Activated CD4-positive, CD25-positive, alpha-beta regulatory T cell treated with anti-CD3 and anti-CD28 coated beads, Interleukin-2, amount 50 U/mL, for 16 hours (primary cell): ENCODE measurements at regions not wholly inside any gene's neighbourhood (a gene's known extent, or its start where the extent isn't known, plus 50 kb on each side); places are given as distances from the start of the nearest gene placed in this dataset.

Experiments used
- DNase-seq: peaks from one replicate; pipeline ENCODE4 v3.0.0-alpha.2; 2020; ENCODE audit warnings: low read depth, low spot score

DNA sequence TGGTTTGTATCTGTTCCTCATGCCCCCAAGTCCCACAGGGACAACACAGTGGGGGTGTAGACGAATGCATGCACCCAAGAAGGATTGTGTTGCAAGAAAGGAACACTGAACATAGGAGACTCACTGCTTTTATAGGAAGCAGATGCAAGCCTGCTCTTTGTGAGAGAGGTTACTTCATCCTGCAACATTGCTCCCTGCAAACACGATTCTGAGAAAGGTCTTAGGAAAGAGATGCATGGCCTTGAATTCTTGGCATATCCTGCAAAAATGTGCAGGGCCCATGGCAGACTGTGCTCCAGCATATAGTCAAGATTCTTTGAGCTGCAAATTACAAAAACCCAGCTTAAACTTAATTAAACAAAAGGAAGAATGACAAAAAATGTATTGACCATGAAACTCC is 312.2 kb upstream of the MGAT5 start:
- DNase-seq, result no peak

DNA sequence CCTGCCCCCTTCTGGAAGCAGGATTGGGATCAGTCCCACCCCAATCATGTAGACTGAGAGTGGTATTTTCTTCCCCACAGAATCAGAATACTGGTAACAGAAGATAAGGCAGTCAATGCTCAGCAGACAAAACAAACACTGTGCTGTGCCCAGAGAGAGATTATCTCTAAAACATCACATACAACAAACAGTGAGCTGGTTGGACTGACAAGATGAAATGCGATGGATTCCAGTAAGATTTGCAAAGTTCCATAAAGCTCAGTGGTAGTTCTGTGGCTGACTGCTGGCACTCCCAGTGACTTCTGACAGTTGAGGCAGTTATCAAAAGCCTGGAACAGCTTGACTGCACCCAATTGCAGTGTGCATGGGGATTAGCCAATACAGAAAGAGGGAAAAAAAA is 311.5 kb upstream of the MGAT5 start:
- DNase-seq, result no peak

DNA sequence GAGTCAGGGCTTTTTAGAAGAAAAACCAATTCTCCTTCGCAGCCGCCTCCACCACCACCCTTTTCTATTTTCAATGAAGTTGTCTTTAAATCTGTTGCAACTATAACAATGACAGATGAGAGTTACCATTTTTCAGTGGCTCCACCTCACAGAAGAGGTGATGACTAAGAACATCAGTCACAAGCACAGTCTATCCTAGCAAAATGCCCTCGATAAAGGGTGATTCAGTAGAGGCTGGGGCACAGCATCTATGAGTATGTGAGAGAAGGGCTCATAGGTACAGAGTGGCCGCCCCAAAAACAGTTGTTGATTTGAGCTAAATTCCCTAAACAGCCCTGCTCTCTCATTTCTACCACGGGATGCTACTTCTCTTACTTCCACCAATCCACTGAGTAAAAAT is 310.8 kb upstream of the MGAT5 start:
- DNase-seq, result no peak

DNA sequence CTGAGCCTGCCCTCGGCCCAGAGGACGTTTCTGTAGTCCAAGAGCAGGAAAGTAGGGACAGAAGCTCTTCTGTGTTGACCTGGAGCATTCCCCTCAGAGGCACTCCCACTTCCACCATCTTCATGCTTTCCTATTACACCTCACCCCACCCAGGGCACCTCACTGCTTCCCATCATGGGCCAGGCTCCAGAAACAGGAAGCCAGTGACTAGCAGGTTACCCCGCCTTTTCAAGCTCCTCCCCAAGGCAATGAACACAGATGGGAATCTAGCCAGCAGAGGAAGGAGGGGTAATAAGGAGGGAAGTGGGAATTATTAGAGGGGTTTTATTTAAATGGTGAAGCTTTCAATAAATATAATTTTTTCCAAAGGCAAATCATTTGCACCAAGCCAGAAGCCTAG is 308.8 kb upstream of the MGAT5 start:
- DNase-seq, result no peak

DNA sequence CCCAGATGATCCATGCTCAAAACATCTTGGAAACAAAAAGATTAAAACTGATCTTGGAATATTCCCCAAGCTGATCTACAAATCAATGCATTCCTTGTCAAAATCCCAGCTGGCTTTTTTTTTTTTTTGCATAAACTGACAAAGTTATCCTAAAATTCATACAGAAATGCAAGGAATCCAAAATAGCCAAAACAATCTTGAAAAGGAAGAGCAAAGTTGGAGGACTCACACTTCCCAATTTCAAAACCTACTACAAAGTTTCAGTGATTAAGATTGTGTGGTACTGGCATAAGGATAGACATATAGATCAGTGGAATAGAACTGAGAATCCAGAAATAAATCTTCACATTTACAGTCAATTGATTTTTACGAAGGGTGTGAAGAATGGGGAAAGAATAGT is 306.8 kb upstream of the MGAT5 start:
- DNase-seq, result no peak

DNA sequence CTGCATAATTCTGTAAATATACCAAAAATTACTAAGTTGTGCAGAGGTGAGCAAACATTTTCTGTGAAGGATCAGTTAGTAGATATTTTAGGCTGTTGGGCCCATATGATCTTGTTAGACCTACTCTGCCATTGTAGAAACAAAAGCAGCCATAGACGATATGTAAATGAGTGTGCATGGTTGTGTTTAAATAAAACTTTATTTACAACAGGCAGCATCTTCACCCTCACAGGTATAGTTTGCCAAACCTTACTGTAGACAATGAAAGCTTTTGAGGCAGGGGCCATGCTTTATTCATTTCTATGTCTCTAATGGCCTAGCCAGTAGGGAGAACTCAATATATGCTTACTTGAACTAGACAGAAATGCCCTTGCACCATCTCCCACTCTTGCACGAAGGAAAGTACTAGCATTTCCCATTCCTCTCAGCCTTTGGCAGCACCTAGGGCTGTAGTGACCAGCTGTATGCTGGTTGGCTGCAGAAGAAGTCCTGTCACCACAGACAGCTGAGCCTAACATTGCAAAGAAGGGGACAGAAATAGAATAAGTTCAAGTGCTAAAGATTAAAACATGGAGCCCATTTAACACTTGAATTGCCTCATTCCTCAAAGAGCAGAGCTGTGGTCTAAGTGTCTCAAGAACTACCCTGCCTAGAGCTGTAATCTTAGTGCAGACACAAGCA is 305.1 kb upstream of the MGAT5 start:
- no peak for DNase-seq

DNA sequence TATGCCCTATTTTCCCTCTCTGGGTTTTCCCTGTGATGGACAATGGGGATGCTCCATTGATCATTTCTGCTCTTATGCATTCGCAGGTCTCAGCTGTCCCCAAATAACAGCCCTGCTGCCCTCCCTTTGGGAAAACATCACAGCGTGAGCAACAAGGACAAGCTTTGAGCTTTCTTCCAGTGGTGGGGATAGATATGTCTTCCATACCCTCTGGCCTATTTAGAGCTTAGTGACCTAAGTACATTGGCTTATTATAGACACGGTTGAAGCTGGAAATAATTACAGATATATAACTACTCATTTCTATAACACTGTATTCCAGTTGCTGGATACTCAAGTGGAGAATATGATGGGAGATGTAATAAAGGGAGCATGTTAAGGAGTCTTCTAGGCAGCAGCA is 304.3 kb upstream of the MGAT5 start:
- no peak for DNase-seq

DNA sequence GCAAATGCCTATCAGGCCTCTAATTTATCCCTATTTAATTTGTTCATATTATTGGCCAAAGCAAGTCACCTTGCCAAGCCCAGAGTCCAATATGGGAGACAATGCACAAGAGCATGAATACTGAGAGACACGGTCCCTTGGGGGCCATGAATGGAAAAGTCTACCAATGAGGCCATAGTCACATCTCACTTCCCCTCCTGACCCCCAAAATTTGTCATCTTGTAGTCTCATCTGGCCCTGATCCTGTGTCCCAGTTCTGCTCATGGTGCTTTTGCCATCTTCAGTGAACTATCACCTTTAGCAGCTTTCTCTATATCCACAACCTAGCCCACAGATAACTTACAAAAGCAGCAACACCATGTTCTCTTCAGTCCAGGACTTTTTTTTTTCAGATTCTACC is 302.7 kb upstream of the MGAT5 start:
- DNase-seq, result no peak

DNA sequence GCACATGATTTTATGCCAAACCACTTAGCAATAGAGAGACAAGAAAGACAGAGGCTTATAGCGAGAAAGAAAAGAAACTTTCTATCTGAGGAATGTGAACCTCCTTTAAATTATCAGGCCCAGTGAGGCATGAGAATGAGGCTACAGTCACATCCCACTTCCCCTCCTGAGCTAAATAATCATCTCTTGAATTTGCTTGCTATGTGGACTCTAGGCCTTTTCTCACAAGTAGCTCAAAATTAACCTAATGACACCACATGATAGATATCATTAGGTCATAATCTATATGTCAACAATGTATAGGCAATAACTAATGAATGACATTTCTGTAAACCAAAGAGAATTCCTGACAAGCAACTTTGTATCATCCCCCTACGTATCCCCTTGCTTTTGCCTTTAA is 301.5 kb upstream of the MGAT5 start:
- no peak for DNase-seq

DNA sequence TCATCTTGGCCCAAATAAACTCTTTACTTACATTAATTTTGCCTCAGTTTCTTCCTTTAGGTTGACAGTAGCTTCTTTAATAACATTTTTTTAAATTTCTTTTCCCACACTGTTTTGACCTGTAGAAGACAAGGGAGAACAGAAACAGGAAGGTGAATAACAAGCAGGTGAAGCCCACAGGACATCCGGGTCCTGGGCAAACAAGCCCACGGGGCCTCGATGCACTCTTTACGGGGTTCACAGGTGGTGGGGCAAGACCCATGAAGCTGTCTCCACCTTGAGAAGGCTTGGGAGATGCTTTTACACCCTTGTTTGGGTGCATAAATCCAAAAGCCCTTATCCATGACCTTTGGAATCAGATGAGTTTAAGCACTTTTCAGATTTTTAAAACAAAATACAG is 301.0 kb upstream of the MGAT5 start:
- no peak for DNase-seq

DNA sequence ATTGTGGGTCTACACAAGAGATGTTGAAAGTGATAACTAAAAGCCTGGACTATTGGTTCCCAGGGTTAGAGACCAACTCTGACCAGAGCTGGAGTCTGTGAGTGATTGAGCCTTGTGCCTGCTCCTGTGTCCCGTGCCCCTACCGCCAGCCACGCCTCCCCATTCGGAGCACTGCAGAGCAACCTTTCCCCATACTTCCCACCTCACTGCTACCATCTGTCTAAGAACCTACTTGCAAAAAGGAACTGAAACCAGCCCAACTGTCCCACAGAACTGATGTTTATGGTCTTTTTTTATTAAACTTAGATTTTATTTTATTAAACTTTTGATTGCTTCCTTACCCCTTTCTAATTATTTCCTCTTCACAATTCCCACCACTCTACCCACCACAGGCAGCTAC is 300.3 kb upstream of the MGAT5 start:
- DNase-seq, result no peak

DNA sequence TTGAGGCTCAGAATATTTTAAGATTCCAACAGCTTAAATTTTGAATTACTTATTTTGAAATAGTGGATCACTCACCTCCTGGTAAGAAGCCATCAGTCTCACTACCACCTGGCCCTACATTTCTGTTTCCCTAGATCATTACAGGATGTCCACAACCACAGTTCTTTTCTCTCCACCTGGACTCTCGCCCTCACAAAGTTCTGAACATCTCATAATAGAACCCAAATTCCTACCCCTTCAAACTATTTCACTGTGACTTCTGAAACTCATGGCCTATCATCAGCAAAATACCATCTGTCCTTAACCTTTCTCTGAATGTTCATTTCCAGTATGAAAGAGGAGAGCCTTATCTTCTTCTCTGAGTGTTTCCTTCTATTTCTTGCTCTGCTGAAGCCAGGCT is 299.2 kb upstream of the MGAT5 start:
- no peak for DNase-seq

DNA sequence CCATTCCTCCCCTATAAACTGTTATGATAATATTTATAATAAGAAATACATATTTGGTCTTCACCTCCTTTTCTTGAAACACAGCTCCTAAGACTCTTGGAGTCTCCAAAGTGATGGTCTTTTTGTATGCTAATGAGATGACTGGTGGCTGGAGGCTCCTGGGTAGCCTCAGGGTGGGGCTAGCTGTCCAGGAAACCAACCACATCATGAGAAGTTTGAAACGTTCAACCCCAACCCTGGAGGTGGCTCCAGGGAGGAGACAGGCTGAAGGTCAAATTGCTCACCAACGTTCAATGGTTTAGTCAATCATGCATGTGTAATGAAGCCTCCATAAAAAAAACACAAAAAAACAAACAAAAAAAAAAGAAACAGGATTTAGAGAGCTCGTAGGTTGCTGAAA is 298.7 kb upstream of the MGAT5 start:
- no peak for DNase-seq

DNA sequence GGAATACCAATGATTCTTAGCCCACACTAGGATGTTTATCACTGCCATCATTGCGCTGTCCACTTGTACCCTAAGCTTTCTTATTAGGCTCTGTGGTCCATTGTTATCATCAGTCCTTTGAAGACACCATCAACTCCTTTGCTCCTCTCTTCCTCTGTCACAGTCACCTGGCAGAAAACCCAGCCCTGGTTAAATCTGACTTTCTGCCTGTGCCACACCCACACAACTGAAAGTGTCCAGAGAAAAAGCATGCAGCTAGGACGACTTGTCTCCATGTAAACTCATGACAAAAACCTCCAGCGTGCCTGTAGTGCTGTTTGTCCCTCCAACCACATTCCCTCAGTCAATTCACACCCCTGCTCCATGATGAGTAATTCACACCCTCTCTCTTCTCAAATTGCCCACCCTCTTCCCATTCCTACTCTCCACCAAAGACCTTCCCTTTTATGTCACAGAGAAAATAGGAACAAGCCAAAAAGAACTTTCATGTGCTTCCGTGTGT is 297.4 kb upstream of the MGAT5 start:
- no peak for DNase-seq

DNA sequence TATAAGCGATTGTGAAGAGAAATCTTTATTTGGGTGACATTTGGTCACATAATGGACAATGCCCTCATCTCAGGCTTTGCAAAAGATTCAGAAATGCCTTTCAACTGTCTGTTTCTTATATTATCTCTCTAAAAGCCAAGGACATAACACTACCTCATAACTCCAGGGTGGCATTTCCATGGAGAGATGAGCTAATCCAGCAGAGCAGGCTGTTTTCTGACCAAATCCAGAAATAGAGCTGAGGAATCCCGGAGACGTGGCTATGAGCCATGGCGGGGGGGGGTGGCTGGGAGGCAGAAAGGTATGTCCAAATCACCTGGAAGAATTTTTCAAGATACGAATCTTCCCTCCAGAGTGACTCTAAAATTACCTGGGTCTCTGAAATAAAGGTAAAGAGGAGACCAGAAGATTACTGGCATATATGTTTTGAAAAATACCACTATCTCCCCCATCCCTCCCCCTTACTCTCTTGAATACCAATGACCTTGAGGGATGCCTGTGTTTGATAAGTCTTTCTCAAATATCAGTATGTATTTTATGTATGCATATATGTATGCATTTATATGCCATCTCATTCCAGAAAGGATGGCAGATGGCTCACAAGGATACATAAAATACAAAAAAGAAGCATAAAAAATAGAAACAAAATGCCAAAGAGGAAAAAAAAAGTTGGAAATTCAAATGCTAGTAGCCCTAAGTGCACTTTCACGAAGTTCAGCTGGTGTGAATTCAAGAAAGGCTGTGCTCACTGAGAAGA is 296.0 kb upstream of the MGAT5 start:
- DNase-seq, result no peak

DNA sequence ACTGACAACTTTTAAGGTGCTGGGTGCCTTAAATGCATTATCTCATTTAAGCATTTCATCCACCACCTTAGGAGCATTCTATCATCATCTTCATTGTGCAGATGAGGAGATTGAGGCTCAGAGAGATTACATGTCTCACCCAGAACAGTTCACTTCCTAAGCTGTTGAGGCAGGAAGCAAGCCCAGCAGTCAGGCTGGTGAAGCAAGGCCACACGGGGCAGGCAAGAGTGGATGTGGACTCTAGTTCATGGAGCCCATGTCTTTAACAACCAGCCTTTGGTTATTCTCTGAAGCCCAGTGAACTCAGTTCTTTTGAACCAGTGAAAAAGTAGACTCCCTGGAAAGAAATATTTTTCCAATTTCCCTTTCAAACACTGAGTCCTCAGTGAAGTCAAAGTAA is 294.8 kb upstream of the MGAT5 start:
- no peak for DNase-seq

DNA sequence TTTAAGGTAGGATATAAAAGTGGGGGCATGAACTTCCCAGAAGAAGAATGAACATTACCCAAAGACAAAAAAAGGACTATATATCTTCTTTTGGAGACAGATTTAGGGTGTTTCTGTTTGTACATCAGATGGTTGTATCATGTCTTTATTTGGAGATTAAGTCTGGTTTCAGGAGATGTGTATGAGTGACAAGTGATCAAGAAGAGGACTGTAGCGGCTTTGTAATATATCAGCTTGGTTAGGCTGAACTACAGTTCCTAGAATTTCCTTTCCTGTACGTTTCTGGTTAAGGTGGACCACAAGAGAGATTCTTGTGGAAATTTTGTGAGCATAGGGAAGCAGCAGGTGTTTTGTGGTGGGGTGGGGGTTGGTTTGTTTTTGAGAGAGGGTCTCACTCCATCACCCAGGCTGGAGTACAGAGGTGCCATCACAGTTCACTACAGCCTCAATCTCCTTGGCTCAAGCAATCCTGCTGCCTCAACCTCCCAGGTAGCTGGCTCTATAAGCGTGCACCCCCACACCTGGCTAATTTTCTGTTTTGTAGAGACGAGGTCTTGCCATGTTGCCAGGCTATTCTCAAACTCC is 287.1 kb upstream of the MGAT5 start:
- DNase-seq, result no peak

DNA sequence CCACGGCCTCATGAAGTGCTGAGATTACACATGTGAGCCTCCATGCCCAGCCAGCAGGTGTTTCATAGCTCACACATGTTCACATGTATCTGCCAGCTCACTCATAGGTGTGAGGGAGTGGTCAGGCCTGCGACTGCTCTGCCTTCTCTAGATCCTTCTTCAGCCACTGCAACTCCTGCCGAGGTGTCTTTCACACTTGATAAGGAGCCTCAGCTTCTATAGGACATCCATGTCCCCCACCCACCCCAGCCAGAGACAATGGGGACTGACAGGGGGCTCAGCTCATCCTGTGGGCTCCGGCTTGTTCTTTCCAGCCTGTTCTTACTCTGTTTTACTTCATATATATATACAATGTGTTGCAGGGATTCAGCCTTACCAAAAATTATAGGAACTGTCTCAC is 286.5 kb upstream of the MGAT5 start:
- no peak for DNase-seq

DNA sequence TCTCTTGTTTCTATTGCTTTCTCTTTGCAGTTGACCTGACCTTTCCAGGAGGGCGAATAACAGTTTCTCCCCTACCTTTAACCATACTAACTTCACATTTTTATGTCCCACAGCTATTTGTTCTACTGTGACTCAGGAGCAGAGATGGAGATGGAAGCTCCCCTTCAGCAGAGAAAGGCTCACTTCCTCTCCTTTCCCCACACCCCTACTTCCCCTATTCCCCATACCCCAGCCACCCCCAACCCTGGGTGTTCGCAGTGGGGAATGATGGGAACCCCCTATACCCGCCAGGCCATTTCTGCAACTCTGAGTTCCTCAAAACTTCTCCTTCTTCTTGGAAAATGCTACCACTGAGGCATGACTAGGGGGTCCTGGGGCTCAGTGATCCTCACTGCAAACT is 285.4 kb upstream of the MGAT5 start:
- no peak for DNase-seq

DNA sequence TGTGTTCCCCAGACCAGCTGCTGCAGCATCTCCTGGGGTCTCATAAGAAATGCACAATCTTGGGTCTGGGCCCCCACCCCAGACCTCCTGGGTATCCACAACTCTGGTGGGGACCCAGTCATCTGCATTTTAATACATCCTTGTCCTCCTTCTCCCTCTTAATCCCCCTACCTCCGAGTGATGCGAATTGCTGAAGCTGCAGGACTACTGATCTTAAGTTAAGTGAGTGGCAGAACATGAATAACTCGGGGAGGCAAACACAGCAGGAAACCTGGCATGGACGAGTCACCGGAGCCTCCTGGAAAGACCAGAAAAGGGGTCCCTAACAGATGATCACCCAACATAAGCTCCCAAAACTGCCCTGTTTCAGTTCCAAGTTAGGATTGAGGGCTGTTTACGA is 283.2 kb upstream of the MGAT5 start:
- no peak for DNase-seq

DNA sequence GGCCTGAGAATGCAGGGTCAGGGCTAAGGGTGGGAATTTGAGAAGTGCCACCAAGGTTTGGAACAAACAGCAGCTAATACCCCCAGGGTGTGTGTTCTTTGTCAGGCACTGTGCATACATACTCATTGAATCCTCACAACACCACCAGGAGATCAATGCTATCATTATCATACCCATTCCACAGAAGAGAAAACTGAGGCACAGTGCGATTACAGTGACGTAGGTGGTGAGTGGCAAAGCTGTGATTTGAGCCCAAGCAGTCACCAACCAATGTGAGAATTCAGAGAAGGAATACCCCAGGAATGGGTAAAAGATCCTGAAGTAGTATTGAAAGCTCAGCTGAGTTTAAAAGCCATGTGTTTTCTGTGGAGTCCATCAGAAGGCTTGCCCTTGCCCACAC is 281.6 kb upstream of the MGAT5 start:
- DNase-seq, result no peak

DNA sequence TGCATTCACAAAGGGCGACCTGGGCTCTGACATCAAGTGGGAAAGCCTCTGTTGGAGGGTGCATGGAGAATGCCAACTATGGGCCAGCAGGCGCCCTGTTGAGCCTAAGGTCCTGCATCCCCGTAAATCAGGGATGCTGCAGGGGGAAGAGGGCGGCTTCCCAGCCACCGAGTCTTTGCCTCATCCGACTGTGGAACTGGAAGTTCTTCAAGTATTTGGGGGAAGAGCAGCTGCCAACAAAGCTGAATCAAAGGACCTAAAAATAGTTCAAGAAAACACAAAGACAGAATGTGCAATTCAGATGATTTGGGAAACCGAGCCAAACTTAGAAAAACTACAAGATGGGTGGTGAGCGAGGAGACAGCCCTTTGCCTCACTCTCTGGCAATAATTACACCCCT is 281.1 kb upstream of the MGAT5 start:
- no peak for DNase-seq

DNA sequence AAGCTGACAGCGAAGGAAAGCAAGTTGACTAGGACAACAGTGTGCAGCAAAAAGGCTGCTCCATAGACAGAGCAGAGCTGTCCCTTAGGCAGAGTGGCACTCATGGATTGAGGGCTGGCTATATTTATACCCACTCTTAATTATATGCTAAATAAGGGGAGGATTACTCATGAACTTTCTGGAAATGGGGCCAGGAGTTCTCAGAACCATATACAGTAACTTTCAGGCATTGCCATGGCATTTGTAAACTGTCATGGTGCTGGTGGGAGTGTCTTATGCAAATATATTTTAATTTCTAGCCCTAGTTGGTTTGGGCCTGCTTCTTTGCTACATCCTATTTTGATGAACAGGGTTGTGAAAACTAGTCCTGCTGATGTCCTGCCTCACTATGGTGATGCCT is 279.5 kb upstream of the MGAT5 start:
- no peak for DNase-seq
